Sigmoid colon (tissue), 3 donors: ENCODE measurements at regions not wholly inside any gene's neighbourhood (a gene's known extent, or its start where the extent isn't known, plus 50 kb on each side); places are given as distances from the start of the nearest gene placed in this dataset.

Experiments
- POLR2A ChIP-seq, 2 donors: fragments of 450-650 bp; IDR thresholded peaks; one replicate each; pipeline ENCODE4 v1.6.1; 2016; ENCODE audit warnings: antibody characterized with exemption in 2 of 2, mild to moderate bottlenecking in 2 of 2, moderate library complexity in 2 of 2
- TF ChIP-seq, protein P1 (sequence below), 4 experiments: fragments of 450-650 bp in 3 of 4; fragments of 200-600 bp in 1 of 4; IDR thresholded peaks; one replicate each; pipeline ENCODE4 v1.5.1; 2016 to 2019; ENCODE audit warnings: antibody characterized with exemption in 4 of 4, mild to moderate bottlenecking in 3 of 4, moderate library complexity in 2 of 4

DNA sequence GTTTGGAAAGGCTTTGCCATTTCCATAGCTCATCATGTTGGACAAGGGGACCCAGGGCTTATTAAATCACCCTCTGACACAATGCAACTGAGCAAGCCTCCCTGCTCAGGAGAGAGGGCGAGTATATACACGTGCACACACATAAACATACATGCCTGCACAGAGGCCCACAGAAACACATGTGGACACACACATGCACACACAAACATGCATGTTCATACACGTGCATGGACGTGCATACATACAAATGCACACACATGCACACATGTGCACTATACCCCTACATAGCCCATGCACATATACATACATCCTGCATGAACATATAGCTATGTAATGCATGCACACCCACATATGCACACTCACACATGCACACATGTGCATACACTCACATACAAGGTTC, 99.5 kb upstream of the ALDH1B1 start:
- TF ChIP-seq, protein P1, sequence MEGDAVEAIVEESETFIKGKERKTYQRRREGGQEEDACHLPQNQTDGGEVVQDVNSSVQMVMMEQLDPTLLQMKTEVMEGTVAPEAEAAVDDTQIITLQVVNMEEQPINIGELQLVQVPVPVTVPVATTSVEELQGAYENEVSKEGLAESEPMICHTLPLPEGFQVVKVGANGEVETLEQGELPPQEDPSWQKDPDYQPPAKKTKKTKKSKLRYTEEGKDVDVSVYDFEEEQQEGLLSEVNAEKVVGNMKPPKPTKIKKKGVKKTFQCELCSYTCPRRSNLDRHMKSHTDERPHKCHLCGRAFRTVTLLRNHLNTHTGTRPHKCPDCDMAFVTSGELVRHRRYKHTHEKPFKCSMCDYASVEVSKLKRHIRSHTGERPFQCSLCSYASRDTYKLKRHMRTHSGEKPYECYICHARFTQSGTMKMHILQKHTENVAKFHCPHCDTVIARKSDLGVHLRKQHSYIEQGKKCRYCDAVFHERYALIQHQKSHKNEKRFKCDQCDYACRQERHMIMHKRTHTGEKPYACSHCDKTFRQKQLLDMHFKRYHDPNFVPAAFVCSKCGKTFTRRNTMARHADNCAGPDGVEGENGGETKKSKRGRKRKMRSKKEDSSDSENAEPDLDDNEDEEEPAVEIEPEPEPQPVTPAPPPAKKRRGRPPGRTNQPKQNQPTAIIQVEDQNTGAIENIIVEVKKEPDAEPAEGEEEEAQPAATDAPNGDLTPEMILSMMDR (IDR thresholded peaks at IDR 0.05), result no peak
- TF ChIP-seq POLR2A (IDR thresholded peaks at IDR 0.05), result no peak
